Kidney capillary endothelial cell (primary cell): ENCODE measurements at regions not wholly inside any gene's neighbourhood (a gene's known extent, or its start where the extent isn't known, plus 50 kb on each side); places are given as distances from the start of the nearest gene placed in this dataset.

Experiments
- DNase-seq: peaks from one replicate; pipeline ENCODE4 v3.0.0-alpha.2; 2018; ENCODE audit warnings: low spot score

DNA sequence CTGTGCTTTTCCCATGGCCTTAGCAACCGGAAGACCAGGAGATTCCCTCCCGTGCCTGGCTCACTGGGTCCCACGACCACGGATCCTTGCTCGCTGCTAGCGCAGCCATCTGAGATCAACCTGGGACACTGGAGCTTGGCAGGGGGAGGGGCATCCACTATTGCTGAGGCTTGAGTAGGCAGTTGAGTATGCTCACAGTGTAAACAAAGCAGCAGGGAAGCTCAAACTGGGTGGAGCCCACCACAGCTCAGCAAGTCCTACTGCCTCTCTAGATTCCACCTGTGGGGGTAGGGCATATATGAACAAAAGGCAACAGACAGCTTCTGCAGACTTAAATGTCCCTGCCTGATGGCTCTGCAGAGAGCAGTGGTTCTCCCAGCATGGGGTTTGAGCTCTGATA lies 697.0 kb downstream of the SORCS1 start:
- no peak for DNase-seq

DNA sequence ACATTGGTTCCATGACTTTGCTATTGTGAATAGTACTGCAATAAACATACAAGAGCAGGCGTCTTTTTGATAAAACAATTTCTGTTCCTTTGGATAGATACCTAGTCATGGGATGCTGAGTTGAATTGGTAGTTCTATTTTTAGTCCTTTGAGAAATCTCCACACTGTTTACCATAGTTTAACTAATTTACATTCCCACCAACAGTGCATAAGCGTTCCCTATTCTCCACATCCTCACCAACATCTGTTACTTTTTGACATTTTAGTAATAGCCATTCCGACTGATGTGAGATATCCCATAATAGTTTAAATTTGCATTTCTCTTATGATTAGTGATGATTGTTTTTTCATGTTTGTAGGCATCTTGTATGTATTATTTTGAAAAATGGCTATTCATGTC lies 707.0 kb downstream of the SORCS1 start:
- DNase-seq, result no peak

DNA sequence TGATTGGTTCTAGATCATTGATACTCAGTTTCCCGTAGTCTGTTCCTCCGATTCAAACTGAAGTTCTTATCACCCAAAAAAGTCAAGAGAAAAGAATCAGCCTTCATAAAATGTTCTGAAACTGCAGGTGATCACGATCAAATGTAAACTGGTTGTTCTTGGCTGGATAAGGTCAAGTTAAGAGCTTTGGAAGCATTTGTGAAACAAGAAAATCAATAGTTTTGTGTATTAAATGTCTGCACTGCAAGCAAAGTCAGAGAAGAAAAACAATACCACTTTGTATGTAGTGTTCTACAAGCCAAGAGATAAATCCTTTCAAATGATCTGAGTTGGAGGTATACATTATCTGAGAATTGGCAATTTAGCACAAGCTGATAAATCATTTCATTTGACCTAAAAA lies 710.3 kb downstream of the SORCS1 start:
- no peak for DNase-seq

DNA sequence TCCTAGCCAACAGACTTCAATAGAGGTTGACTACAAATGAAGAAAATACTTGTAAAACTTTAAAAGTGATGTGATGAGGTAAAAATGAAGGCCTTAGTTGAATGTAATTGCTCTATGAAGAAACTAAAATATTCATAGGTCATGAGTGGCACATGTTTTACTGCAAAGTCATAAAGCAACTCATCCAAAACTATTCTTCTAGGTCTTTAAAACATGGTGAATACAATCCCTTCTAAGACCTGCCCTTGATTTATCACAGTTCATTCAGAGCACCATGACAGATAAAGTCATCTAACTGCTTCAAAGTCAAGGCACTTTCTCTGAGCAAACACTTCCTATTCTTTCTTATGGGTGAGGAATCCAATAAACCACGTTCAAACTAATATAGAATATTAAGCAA lies 713.5 kb downstream of the SORCS1 start:
- DNase-seq, result no peak

DNA sequence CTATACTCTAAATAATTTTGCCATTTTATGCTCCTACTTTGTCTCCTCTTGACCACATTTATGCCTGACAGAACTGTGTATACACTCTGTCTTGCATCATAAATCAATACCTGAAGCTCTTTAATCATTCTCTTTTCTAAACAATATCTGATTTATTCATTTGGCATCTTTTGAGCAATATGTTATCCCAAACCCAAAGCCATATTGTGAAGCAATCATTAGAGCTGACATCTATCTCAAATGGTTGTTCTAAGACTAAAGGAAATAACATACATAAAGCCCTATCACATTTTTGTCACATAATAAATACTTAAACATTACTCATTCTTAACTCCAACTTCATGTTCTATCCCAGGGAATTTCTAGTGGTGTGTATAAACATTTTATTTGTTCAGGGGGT lies 717.6 kb downstream of the SORCS1 start:
- no peak for DNase-seq

DNA sequence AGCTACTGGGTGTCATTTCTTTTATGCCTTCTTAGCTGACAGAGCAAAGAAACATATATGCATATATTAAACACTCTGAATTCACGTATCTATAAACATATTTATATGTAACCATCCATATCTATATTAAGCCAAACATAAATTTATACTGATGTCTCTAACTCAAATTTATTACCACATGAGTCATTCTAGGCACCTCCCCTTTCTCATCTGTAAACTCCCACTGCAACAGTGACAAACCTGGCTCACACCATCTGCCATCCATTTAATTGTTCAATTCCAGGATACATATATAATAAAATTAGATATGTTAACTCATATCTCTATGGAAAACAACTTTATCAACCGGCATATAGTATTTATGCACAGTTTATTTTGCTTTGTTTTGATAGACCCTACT lies 722.3 kb downstream of the SORCS1 start:
- no peak for DNase-seq

DNA sequence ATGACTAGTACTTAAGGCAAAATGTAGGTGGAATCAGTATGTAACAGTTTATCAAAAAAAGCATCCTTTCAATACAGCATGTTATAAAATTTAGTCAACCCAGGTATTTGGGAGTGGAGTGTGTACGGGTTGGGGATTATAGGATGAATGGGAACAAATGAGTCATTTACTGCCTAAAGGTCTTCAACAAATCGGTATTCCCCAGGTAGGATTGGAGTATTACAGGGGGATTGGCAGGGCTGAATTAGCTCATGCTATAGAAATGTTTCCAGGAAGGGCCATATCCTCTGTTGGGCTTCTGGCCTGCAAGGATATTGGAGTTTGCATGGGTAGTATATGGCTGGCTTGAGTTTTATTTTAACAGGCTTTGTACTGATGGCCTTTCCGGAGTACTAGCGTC lies 723.7 kb downstream of the SORCS1 start:
- no peak for DNase-seq

DNA sequence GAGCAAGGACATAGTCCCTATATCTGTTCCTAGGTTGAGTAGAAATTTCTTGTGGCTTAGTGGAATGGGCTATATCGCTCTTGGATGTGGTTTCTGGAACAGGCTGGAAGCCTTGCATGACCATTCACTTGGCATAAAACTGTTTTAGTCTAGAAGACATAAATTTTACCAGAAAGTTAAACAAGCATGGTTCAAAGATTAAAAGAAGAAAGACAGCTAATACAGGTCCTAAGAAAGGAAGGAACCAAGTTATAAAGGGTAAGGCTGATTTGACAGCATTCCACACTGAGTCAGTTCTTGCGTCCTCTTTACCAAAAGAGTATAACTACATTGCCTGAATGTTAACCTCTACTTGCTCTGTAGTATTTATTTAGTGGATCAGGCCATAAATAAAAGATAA lies 724.2 kb downstream of the SORCS1 start:
- DNase-seq, result no peak

DNA sequence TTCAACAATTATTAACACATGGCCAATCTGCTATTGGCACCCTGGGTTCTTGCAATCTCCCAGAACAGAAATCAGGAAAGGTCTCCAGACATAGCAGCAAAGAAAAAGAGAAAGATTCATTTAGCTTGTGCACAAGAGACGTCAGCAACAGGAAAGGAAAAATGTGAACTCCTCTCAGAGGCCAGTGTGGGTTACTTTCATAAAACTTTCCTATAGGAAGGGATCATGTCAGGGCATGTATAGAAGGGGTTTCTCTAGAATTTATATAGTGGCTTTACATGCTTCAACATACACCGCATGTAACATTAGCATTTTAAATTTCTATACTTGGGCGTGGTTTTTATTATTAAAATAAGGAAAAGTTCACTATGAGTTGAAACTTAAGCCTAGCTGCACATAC lies 725.1 kb downstream of the SORCS1 start:
- DNase-seq, result no peak

DNA sequence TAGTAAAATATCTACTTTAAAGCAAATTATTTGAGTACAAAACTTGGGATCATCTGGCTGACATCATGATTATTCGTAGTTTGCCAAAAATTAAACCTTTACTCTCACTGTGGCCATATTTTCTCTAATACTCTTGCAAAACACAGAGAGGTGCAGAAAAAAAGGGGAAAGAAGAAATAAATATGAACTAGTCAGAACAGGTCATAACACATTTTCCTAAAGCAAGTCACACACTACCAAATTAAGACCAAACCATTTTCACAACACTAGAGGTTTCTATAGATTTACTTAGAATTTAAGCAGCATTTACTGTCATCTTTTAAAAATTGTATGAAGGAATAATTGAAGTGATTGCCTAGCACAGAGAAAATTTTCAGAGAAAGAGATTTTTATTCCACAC lies 726.1 kb downstream of the SORCS1 start:
- no peak for DNase-seq

DNA sequence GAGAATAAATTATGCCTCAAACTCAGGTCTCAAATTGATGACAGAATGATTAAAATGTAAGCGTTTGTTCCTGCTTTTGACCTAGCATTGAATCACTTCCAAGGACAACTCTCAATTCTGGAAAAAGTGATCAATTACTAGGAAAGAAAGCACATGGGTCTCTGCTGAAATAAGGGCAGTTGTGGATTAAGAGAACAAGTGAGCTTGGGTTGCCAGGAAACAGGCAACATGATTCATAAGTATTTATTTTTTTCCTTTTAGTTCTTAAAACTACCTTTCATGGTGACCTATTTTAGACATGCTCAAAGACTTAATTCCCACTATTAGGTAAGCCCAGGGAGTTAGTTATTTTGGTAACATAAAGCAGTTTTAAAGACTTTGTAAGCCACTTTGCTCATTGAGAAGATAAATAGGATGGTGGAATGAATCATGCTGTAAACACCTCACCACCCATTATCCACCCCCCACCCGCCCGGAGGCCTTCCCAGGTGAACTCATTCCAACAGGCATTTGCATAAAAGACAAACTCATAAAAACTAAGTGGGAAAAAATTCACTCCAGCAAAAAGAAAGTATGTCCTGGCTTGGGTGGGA lies 728.3 kb downstream of the SORCS1 start:
- DNase-seq, result no peak

DNA sequence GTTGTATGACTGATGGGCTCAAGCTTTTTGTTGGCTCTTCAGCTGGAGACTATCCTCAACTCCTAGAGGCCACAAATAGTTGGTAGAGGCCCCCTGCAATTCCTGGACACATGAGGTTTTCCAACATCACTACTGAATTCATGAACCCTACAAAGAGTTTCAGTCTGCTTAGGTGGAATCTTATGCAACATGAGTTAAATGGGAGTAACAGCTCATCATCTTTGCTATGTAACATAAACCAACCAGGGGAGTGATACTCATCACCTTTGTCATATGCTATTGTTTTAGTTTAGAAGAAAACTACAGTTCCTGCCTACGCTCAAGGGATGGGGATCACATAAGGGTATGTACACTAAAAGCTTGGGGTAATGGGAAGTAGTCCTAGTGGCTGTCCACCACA lies 729.4 kb downstream of the SORCS1 start:
- no peak for DNase-seq

DNA sequence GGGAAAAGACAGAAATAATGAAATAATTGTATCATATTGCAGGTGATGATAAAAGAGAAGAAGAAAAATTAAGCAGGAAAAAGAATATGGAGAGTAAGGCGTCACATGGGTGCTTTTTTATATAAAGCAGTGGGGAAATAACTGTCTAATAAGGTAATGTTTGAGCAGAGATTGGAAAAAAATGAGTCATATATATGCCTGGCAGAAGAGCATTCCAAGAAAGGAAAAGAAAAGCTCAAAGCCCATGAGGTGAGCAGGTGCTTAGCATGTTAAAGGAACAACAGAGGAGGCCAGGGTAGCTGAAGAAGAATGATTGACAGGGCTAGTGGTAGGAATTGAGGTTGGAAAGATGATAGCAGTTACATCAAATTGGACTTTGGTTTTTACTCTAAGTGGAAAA lies 739.5 kb downstream of the SORCS1 start:
- no peak for DNase-seq

DNA sequence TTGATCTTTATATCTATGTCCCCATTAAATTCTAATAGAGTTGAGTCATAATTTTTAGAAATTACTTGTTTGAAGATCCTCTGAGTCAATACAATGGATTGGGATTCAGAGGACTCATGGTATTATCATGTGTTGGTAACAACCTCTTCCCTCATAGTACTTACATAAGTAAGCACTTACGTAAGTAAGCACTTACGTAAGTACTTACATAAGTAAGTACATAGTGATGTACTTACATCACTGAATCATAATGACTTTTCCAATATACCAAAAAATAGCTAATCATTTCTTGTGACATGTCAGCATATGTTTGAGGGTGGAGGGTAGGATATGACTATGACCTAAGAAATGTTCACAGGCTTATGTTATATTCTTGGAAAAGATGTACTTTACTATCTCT lies 740.5 kb downstream of the SORCS1 start:
- DNase-seq, result no peak

DNA sequence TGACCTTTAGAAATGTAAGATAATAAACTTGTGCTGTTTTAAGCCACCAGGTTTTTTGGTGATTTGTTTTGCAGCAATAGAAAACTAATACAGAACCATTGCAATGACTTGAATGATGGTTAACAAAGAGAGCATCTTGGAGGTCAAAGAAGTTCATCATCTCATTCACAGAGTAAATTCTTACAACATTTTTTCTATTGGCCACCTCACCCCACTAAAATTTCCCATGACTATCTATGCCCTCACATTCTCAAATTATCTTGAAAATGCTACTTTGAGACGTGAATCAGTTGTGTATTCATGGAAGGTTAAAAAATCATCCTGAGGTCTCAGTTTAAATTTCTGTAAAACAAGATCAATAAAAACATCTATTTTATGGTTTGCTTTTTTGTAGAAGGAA lies 754.2 kb downstream of the SORCS1 start:
- DNase-seq, result no peak

DNA sequence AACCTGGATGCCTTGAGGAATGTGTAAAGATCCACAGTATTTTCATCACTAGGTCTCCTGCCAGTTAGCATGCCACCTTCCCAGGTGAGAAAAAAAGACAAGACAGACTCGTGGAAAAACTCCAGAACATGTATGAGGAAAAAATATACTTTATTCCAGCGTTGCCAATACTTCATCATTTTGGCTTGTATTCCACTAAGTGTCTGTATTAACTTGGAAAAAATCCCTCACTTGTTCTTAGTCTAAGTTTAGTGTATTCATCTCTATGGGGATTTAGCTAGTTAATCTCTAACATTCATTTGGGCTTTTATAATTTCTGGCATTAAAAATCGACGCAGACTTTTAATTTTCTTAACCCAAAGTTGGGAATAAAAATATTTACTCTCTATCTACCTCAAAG lies 759.4 kb downstream of the SORCS1 start:
- DNase-seq, result no peak

DNA sequence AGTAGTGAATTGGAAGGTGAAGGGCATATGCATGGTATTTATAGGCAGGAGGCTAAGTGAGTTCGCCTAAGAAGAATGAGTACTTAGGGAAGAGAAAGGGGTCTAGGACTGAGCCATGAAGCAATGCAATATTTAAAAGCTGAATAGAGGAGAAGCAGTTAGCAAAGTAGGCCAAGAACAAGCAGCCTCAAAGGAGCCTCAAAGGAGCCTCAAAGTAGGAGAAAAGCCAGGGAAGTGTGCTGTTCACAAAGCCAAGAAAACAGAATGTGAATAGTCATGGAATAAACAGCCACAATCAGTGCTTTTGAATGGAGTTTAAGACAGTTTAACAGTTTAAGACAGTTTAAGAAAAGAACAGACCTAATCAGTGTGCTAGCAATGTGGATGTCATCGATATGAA lies 762.0 kb downstream of the SORCS1 start:
- no peak for DNase-seq

DNA sequence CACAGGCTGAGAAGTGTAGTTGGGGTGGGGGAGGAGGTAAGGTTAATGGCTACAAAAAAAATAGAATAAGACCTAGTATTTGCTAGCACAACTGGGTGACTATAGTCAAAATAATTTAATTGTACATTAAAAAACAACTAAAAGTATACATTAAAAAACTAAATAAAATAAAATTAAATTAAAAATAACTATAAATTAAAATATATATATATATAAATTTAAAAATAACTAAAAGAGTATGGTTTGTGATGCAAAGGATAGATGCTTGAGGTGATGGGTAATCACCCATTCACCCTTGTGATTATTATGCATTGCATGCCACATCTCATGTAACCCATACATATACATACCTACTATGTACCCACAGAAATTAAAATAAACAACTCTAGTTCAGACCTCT lies 762.5 kb downstream of the SORCS1 start:
- no peak for DNase-seq

DNA sequence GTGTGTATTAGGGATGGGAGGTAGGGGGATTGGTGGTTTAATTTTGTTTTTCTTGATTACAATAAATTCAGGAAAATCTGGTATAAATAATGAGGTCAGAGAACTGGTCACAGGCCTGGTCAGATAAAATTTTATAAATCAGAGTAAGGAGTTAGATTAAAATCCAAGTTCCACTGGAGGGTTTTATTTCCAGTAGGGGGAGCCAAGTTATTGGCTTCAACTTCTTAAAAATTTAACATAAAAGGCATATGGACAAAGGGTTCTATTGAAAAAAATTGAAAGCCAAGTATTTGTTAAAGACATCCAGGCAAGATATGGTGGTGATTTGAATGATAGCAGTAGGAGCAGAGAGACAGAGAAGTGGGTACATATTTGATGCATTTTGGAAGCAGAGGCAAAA lies 763.3 kb downstream of the SORCS1 start:
- DNase-seq, result no peak

DNA sequence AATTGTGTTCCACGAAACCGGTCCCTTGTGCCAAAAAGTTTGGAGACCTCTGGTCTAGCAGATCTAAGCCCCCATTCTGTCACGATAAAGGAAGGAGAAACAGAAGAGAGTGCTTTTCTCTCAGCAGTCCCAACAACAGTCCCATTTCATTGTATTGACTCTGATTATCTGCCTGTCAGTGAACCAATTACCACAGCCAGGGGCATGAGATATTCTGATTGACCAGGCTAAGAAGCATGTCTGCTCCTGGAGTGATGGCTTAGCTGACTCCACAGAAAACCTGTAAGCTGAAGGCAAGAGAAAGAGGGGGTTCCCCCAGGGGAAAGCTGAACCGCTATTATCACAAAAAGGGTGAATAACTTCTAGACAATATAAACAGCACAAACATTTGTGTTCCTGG lies 765.4 kb downstream of the SORCS1 start:
- DNase-seq, result no peak

DNA sequence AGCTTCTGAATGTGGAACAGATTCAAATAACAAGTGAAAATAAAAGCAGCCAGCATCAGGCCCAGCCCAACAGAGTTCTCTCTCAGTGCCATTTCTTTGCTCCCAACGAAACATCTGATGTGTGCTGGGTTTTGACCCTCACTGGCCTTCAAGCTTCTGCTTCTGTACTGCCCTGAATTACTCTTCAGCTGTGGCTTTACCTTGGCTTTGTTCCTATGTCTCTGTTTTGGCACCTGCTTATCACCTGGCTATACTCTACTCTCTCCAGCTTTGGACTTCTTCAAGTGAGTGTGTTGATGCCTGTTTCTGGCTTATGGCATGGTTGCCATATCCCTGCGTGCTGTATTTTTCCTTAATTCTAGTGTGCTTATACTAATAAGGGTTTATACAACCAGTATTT lies 768.3 kb downstream of the SORCS1 start:
- DNase-seq, result no peak

DNA sequence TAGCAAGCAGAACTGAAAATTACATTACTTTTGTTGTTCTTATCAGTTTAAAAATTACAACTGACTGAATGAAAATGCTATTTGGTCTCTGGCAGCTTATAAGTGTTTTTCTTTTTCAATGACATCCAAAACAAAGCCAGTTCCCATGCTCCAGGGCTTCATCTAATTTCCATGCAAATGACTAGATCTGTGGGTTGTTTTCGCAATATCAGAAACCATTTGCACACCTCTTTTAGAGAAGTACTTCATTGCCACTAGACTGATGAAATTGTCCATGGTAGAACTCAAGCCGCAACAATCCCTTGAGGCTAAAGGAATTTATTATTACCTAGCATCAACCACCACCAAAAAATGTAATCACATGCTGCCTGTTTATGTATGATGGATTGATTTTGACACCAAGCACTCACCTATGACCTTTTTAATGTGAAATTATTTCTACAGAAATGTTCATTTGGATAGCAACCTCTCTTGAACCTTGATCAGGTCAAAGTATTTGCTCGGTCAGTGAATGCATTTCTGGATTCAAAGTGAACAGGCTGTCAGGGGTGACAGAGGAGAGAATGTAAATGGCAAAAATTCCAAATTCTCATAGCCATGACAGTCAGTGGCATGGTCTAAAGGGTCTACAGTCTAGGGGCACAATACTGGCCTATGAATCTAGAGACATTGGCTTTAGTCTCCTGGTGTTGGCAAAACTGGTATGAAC lies 769.3 kb downstream of the SORCS1 start:
- no peak for DNase-seq

DNA sequence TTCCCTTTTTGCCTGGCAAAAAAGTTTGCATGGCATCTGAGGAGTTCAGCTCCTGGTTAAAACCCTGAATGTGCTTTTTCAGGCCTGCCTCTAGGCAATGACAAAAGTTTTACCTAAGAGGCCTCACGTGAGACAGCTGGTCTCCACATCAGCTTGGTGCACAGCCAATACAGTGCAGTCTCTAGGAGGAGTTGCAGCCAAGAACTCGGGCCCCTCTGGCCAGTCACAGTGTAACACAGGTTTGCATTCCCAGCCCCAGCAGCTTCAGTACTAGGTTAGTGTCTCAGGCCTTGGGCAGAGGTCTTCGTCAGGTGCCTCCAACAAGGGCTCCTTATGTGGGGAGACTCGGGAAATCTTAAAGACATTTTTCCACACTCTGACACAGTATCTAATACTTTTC lies 771.7 kb downstream of the SORCS1 start:
- no peak for DNase-seq

DNA sequence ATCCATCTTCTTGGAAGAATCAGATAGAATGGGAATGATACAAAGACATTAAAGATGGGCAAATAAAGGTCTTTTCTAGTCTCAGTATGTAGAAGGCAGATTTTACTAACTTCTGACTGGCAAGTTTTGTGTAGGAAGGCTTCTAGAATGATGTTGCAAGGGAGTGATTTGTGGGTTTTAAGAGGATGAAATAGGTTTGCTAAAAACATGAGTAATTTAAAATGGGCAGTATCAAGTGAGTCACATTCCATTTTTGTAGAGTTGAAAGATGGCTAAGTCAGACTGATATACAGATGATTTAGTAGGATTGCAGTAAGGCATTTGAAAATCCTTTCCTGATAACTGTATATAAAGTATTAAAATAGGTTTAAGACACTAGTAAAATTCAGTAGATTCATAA lies 777.4 kb downstream of the SORCS1 start:
- no peak for DNase-seq
